Activated CD4-positive, alpha-beta T cell treated with anti-CD3 and anti-CD28 coated beads, Interleukin-2, amount 10 ng/mL, durations not matched to agents 7 days and 5 days (primary cell): ENCODE measurements at regions not wholly inside any gene's neighbourhood (a gene's known extent, or its start where the extent isn't known, plus 50 kb on each side); places are given as distances from the start of the nearest gene placed in this dataset.
"Not testable (repeated sequence)": the region's sequence is repeated elsewhere in the genome, so short reads cannot be mapped to it uniquely, and the experiment has no call there.

Experiments
- CTCF ChIA-PET: fragments of 350-600 bp; sonication (Branson Sonifier 250); formaldehyde crosslinking; loops from one replicate; lab custom pipeline; 2021; ENCODE audit warnings: antibody characterized with exemption; lab: Charles Lee
- POLR2A ChIA-PET: fragments of 350-600 bp; sonication (Branson Sonifier 250); formaldehyde crosslinking; loops from one replicate; lab custom pipeline; 2021; ENCODE audit warnings: antibody characterized with exemption; lab: Charles Lee
- DNase-seq: peaks from one replicate; pipeline ENCODE4 v3.0.0-alpha.2; 2020
- H3K27ac Mint-ChIP-seq: one replicate; pipeline ENCODE4 v1.8.0; 2021; ENCODE audit warnings: mild to moderate bottlenecking, moderate library complexity, mixed read lengths
- H3K27me3 Mint-ChIP-seq: one replicate; pipeline ENCODE4 v1.8.0; 2021; ENCODE audit warnings: mixed read lengths
- H3K36me3 Mint-ChIP-seq: one replicate; pipeline ENCODE4 v1.8.0; 2021; ENCODE audit warnings: low read depth, mixed read lengths
- H3K4me1 Mint-ChIP-seq: one replicate; pipeline ENCODE4 v1.8.0; 2021; ENCODE audit warnings: mixed read lengths
- H3K4me3 Mint-ChIP-seq: one replicate; pipeline ENCODE4 v1.8.0; 2021; ENCODE audit warnings: mild to moderate bottlenecking, moderate library complexity, mixed read lengths
- H3K9me3 Mint-ChIP-seq: one replicate; pipeline ENCODE4 v1.8.0; 2021; ENCODE audit warnings: mixed read lengths

DNA sequence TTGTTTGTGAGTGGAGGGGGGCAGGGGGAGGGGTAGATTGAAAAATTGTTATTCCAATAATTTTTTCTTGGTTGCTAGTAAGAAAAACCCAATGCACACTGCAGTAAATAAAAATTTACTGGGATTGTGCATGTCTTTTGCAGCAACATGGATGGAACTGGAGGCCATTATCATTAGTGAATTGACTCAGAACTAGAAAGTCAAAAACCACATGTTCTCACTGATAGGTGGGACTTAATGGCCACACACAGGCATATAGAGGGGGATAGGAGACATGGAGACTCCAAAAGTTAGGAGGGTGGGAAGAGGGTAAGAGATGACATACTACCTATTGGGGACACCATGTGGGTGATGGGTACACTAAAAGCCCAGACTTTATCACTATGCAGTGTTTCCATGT is 67.2 kb downstream of the BUB3 start:
- Mint-ChIP-seq H3K4me1 (no peaks in the 10 kb centered on the region), H3K36me3 (peaks cover 3% of the 10 kb centered on the region), H3K27ac (no peak overlapping the region), H3K9me3 (no peaks in the 10 kb centered on the region), H3K4me3 (no peak overlapping the region), H3K27me3 (no peaks in the 10 kb centered on the region)
- ChIA-PET POLR2A (no interaction called here), CTCF (no interaction called here)
- no peak for DNase-seq

GRCh38 chr10:123222832-123223231 is 68.6 kb downstream of the BUB3 start:
- H3K27ac Mint-ChIP-seq: no peak overlapping the region
- H3K36me3 Mint-ChIP-seq: peaks cover 2% of the 10 kb centered on the region
- ChIA-PET POLR2A (interaction anchor here (0.6 kb wide), 1 partner anchor 14 kb away, joined by 3 read pairs; no protein-coding TSS in a partner anchor), CTCF (no interaction called here)
- no peak overlapping the region for H3K4me3 Mint-ChIP-seq
- no peaks in the 10 kb centered on the region for H3K9me3 Mint-ChIP-seq
- H3K27me3 Mint-ChIP-seq: no peaks in the 10 kb centered on the region
- no peaks in the 10 kb centered on the region for H3K4me1 Mint-ChIP-seq
- DNase-seq: no peak

GRCh38 chr10:123227706-123228105 is 73.5 kb downstream of the BUB3 start:
- Mint-ChIP-seq H3K36me3 (peaks cover 12% of the 10 kb centered on the region), H3K4me1 (no peaks in the 10 kb centered on the region), H3K27ac (no peak overlapping the region), H3K9me3 (peaks cover 11% of the 10 kb centered on the region), H3K4me3 (no peak overlapping the region), H3K27me3 (no peaks in the 10 kb centered on the region)
- no peak for DNase-seq
- CTCF ChIA-PET: no interaction called here
- POLR2A ChIA-PET: no interaction called here

DNA sequence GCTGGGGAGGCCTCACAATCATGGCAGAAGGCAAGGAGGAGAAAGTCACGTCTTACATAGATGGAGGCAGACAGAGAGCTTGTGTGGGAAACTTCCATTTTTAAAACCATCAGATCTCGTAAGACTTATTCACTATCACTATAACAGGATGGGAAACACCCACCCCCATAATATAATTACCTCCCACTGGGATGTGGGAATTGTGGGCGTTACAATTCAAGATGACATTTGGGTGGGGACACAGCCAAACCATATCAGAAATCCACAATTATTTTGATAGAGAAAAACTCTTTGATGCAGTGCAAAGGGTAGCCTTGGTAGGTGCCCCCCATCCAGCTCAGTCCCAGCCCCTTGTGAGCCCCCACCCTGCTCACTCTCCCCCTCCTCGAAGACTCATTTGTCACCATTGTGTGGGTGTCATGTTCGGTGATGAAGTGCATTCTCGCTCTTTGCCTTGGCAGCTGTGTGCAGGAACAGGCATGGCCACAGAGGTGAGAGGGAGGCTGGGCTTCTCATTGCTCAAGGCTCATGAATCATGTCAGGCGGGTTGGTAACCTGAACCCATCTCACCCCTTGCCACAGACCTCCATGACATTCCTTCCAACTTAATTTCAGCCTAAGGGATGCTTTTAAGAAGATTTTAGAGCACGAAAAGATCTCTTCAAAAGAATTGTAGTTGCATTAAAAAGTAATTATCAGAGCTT is 75.9 kb downstream of the BUB3 start:
- CTCF ChIA-PET: no interaction called here
- no peak for DNase-seq
- POLR2A ChIA-PET: no interaction called here
- no peaks in the 10 kb centered on the region for H3K4me1 Mint-ChIP-seq
- peaks cover 12% of the 10 kb centered on the region for H3K36me3 Mint-ChIP-seq
- H3K9me3 Mint-ChIP-seq: peaks cover 16% of the 10 kb centered on the region
- no peaks in the 10 kb centered on the region for H3K27me3 Mint-ChIP-seq
- H3K27ac Mint-ChIP-seq: no peak overlapping the region
- H3K4me3 Mint-ChIP-seq: no peak overlapping the region

GRCh38 chr10:123232879-123233278 is 78.7 kb downstream of the BUB3 start:
- CTCF ChIA-PET, H3K27ac Mint-ChIP-seq, H3K27me3 Mint-ChIP-seq, H3K4me1 Mint-ChIP-seq, H3K4me3 Mint-ChIP-seq, DNase-seq: not testable (repeated sequence)
- Mint-ChIP-seq H3K9me3 (peaks cover 22% of the 10 kb centered on the region), H3K36me3 (peaks cover 17% of the 10 kb centered on the region)
- POLR2A ChIA-PET: interaction anchor here (0.6 kb wide), 1 partner anchor 62 kb away, joined by 3 read pairs; no protein-coding TSS in a partner anchor

GRCh38 chr10:123235014-123235413 is 80.8 kb downstream of the BUB3 start:
- H3K36me3 Mint-ChIP-seq: peaks cover 17% of the 10 kb centered on the region
- H3K4me3 Mint-ChIP-seq, H3K4me1 Mint-ChIP-seq, H3K27me3 Mint-ChIP-seq, CTCF ChIA-PET, POLR2A ChIA-PET, H3K27ac Mint-ChIP-seq, DNase-seq: not testable (repeated sequence)
- H3K9me3 Mint-ChIP-seq: peaks cover 19% of the 10 kb centered on the region

DNA sequence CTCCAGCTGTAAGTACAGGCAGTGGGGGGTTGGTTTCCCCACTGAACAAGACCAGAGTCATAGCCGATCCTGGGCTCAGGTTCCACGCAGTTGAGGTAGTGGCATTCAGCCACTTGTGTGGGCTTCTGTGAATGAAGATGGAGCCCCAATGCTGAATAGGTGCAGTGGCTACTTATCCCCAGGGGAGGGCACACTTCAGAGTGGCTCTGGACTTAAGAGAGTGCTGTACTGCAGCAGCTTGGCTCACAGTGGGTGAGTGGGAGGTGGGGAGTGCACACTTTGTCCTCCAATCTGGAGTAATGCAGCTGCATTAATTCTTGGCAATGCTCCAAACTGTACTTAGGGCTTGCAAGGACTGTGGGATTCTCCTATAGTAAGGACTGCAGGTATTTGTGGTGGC is 81.9 kb downstream of the BUB3 start:
- no peak overlapping the region for H3K4me3 Mint-ChIP-seq
- no peaks in the 10 kb centered on the region for H3K27me3 Mint-ChIP-seq
- no peak overlapping the region for H3K27ac Mint-ChIP-seq
- H3K9me3 Mint-ChIP-seq: peaks cover 19% of the 10 kb centered on the region
- H3K4me1 Mint-ChIP-seq: peaks cover 13% of the 10 kb centered on the region
- ChIA-PET CTCF (no interaction called here), POLR2A (no interaction called here)
- peaks cover 12% of the 10 kb centered on the region for H3K36me3 Mint-ChIP-seq
- no peak for DNase-seq

GRCh38 chr10:123240250-123240649 is 86.0 kb downstream of the BUB3 start:
- no peaks in the 10 kb centered on the region for H3K27me3 Mint-ChIP-seq
- peaks cover 6% of the 10 kb centered on the region for H3K36me3 Mint-ChIP-seq
- CTCF ChIA-PET: no interaction called here
- no peak for DNase-seq
- H3K9me3 Mint-ChIP-seq: peaks cover 7% of the 10 kb centered on the region
- H3K27ac Mint-ChIP-seq: peak overlapping the region; percentile 59
- H3K4me1 Mint-ChIP-seq: peaks cover 31% of the 10 kb centered on the region
- no peak overlapping the region for H3K4me3 Mint-ChIP-seq
- POLR2A ChIA-PET: no interaction called here

DNA sequence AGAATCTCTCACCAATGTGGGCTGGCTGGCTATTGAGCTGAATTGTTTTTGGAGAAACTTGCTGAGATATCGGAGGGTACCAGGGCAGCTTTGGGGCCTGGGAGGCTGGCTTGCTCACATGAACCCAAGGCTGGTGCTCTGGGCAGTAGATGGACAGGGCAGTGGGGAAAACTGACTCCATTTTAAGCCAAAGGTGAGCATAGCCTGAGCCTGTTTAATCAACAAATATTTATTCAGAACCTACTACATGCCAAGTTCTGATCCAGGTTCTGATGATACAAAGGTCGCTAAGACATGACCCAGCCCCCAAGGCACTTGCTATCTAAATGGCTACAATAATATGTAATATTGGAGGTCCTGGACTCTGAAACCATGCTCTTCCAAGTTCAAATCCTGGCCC is 86.6 kb downstream of the BUB3 start:
- Mint-ChIP-seq H3K4me3 (no peak overlapping the region), H3K27me3 (no peaks in the 10 kb centered on the region), H3K36me3 (peaks cover 4% of the 10 kb centered on the region), H3K4me1 (peaks cover 31% of the 10 kb centered on the region), H3K9me3 (peaks cover 3% of the 10 kb centered on the region), H3K27ac (peak overlapping the region; percentile 95)
- ChIA-PET CTCF (no interaction called here), POLR2A (no interaction called here)
- no peak for DNase-seq

DNA sequence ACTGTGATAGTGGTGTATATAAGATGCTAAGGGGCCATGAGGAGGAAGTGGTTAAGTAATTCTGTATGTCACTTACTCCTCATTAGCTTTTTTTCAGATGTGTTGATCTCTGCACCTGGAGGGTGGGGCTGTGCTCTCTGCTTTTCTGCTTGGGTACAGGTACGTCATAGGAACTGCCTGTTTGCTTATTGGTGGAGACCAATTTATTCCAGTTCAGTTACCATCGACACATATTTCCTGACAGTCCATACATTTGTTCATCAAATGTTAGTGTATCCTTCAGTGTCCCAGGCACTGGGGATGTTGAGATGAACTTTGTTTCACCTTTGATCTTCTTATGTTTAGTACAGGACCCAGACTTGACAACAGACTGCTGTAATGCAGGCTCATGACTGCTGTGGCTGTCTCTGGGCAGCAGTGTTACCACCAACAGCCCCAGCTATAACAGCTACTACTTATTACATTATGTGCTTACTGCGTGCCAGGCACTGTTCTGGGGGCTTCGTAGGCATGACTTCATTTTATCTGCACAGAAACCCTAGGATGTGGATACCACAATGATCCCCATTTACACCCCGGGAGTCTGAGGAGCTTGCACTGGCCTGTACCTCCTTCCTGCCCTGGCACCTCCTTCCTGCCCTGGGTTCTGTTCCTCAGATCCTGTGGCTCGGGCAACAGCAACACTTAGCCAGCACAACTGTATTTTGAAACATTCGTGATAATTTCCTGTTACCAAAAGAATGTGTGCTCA is 87.4 kb downstream of the BUB3 start:
- ChIA-PET CTCF (interaction anchor here (1.1 kb wide), 1 partner anchor 87 kb away, joined by 6 read pairs; the partner anchor contains the start of gene BUB3), POLR2A (interaction anchor here (0.6 kb wide), 1 partner anchor 14 kb away, joined by 3 read pairs; no protein-coding TSS in a partner anchor)
- Mint-ChIP-seq H3K27ac (peak overlapping the region; percentile 95), H3K36me3 (peaks cover 4% of the 10 kb centered on the region), H3K4me3 (no peak overlapping the region), H3K27me3 (no peaks in the 10 kb centered on the region), H3K4me1 (peaks cover 31% of the 10 kb centered on the region), H3K9me3 (peaks cover 3% of the 10 kb centered on the region)
- peak; percentile 61 for DNase-seq

DNA sequence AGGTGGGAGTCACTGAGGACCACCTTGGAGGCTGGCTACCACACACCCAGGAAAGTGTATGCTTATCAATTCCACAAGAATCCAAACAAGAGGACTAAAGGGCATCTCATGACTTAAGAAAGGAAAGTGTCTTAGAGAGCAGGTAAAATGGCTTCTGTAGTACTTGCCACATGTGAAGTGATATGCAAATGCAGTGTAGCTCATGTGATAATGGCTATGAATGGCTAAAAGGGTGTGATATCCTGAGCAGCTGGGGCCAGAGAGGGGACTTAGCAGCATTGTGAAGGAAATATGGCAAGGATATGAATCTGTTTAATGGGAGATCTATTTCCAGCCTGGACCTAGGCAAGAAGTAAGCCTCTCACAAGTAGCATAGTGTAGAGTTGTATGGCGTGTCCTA is 90.5 kb downstream of the BUB3 start:
- Mint-ChIP-seq H3K4me1 (peaks cover 34% of the 10 kb centered on the region), H3K36me3 (peaks cover 3% of the 10 kb centered on the region), H3K9me3 (peaks cover 3% of the 10 kb centered on the region), H3K27me3 (no peaks in the 10 kb centered on the region), H3K4me3 (no peak overlapping the region), H3K27ac (no peak overlapping the region)
- ChIA-PET CTCF (no interaction called here), POLR2A (no interaction called here)
- DNase-seq: no peak

DNA sequence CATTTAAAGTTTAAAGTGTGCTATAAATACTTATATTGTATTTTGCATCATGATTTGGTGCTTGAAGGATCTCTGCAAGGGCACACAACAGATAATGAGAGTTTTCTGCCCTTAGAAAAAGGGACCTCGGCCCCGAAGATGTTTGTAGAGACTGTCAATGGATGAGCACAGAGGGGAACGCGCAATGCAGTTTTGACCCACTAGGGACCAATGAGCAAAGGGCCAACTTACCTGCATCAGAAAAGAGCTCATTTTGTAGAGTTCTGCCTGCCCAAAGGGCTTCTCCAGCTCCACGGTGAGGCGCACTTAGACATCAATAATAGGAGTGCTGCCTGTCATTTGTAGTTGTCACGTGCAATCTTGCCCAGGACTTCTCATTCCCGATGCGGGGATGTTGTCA is 91.1 kb downstream of the BUB3 start:
- Mint-ChIP-seq H3K9me3 (peaks cover 3% of the 10 kb centered on the region), H3K27me3 (no peaks in the 10 kb centered on the region), H3K36me3 (peaks cover 3% of the 10 kb centered on the region), H3K27ac (no peak overlapping the region), H3K4me3 (no peak overlapping the region), H3K4me1 (peaks cover 29% of the 10 kb centered on the region)
- CTCF ChIA-PET: no interaction called here
- DNase-seq: no peak
- POLR2A ChIA-PET: no interaction called here

DNA sequence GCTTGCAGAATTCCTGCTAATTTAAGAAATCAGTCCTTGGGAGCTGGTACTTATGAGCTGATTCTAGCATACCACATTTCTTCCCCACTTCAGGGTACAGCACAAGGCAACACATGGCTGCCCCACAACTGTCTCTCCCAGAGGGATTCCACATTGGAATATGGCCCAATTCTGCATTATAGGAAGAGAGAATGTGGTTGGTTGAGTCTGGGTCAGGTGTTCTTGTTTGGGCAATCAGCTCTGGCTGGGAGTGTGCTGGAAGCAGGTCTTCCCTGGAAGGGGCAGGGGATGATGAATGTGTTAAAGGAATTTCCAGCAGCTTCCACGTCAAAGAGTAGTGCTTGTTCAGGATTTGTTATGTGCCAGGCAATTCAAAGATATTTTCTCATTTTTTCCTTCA is 95.7 kb downstream of the BUB3 start:
- Mint-ChIP-seq H3K27ac (no peak overlapping the region), H3K4me1 (peaks cover 4% of the 10 kb centered on the region), H3K4me3 (no peak overlapping the region), H3K9me3 (no peaks in the 10 kb centered on the region), H3K36me3 (no peaks in the 10 kb centered on the region), H3K27me3 (no peaks in the 10 kb centered on the region)
- CTCF ChIA-PET: interaction anchor here (0.6 kb wide), 1 partner anchor 117 kb away, joined by 3 read pairs; no protein-coding TSS in a partner anchor
- POLR2A ChIA-PET: no interaction called here
- DNase-seq: no peak
